K562 (cell line): ENCODE measurements at regions not wholly inside any gene's neighbourhood (a gene's known extent, or its start where the extent isn't known, plus 50 kb on each side); places are given as distances from the start of the nearest gene placed in this dataset.

Experiments
- ATAC-seq: fragments of 200-7000 bp; cut with Tn5 transposase; 3 replicates; pipeline ENCODE4 v1.9.1; 2020; ENCODE audit warnings: moderate library complexity
- BruUV-seq: library from RNA; stranded (reverse); fragments of 400-500 nt; replicated peaks from 2 replicates; lab custom pipeline; 2021; lab: Mats Ljungman, UMichigan
- CTCF ChIA-PET: fragments of 300-600 bp; formaldehyde crosslinking; extraction: SDS; loops from one replicate; lab custom pipeline; 2021; ENCODE audit warnings: low intra/inter-chr PET ratio; lab: Yijun Ruan, JAX
- POLR2A ChIA-PET: fragments of 300-600, 350-650 bp; sonication (Branson Sonifier 250); formaldehyde crosslinking; extraction: SDS; loops from one replicate; lab custom pipeline; 2021; ENCODE audit warnings: antibody characterized with exemption, inconsistent platforms; lab: Yijun Ruan, JAX
- DNase-seq, 4 experiments: peaks; one replicate each; pipeline versions ENCODE4 v3.0.0 to v3.0.0-alpha.2; 2011 to 2018; ENCODE audit warnings: low spot score in 3 of 4, mixed read lengths in 3 of 4; ENCODE audit errors: extremely low read depth in 1 of 4
- FAIRE-seq: peaks from 2 replicates; lab custom pipeline; 2011; peaks lifted over from hg19 to GRCh38; lab: Jason Lieb, UNC
- H2AFZ ChIP-seq: 2 replicates; pipeline ENCODE4 v1.6.0; 2011; ENCODE audit warnings: low read depth, low read length, control low read depth, inconsistent platforms
- H3K27ac ChIP-seq: fragments of 200-600 bp; 3 replicates; pipeline ENCODE4 v1.8.0; 2011; ENCODE audit warnings: low read depth, mild to moderate bottlenecking, control low read depth, inconsistent platforms, low read length, moderate library complexity, mixed read lengths; ENCODE audit errors: extremely low read depth
- H3K27me3 ChIP-seq, 2 experiments: fragments of 300-600 bp in 1 of 2; 2 replicates in 1 of 2; 3 replicates in 1 of 2; pipeline versions ENCODE4 v1.6.0 to v1.8.0; 2011; ENCODE audit warnings: inconsistent platforms in 2 of 2, low read length in 2 of 2, mild to moderate bottlenecking in 1 of 2, mixed read lengths in 1 of 2, moderate library complexity in 1 of 2; ENCODE audit not compliant: control insufficient read depth in 2 of 2, insufficient read depth in 2 of 2
- H3K36me3 ChIP-seq: fragments of 300-600 bp; 3 replicates; pipeline ENCODE4 v1.8.0; 2011; ENCODE audit warnings: mild to moderate bottlenecking, low read length, inconsistent platforms; ENCODE audit not compliant: control insufficient read depth, insufficient read depth
- H3K4me1 ChIP-seq, 2 experiments: fragments of 200-600 bp in 1 of 2; replicated peaks in 1 of 2; 2 replicates in 1 of 2; 3 replicates in 1 of 2; pipeline versions ENCODE4 v1.5.1 to v1.8.0; 2011; ENCODE audit warnings: inconsistent platforms in 2 of 2, low read length in 2 of 2, mild to moderate bottlenecking in 1 of 2, mixed read lengths in 1 of 2, moderate library complexity in 1 of 2; ENCODE audit not compliant: control insufficient read depth in 2 of 2, insufficient read depth in 2 of 2
- H3K4me2 ChIP-seq: 2 replicates; pipeline ENCODE4 v1.6.1; 2011; ENCODE audit warnings: low read length, control low read depth, inconsistent platforms, mixed read lengths; ENCODE audit not compliant: insufficient read depth
- H3K4me3 ChIP-seq: fragments of 200-600 bp; sonication (generic), shearing (Covaris generic); 2 replicates; pipeline ENCODE4 v1.5.1; 2016; ENCODE audit warnings: control low read depth, inconsistent platforms
- H3K79me2 ChIP-seq: fragments of 200-600 bp; 3 replicates; pipeline ENCODE4 v1.8.0; 2011; ENCODE audit warnings: low read length, inconsistent platforms; ENCODE audit not compliant: control insufficient read depth, insufficient read depth
- H3K9ac ChIP-seq, 2 experiments: 2 replicates each; pipeline versions ENCODE4 v1.6.0 to v1.6.1; 2011; ENCODE audit warnings: low read depth in 2 of 2, low read length in 2 of 2, control low read depth in 1 of 2, inconsistent platforms in 1 of 2, mild to moderate bottlenecking in 1 of 2, mixed read lengths in 1 of 2; ENCODE audit not compliant: insufficient read depth in 1 of 2
- H3K9me1 ChIP-seq: one replicate; pipeline ENCODE4 v1.6.0; 2011; ENCODE audit warnings: inconsistent platforms, mild to moderate bottlenecking, low read length, moderate library complexity; ENCODE audit not compliant: control insufficient read depth, insufficient read depth
- H3K9me3 ChIP-seq: replicated peaks from 2 replicates; pipeline ENCODE4 v1.5.1; 2011; ENCODE audit warnings: low read depth, low read length, inconsistent platforms; ENCODE audit not compliant: control insufficient read depth, insufficient read depth
- H4K20me1 ChIP-seq: replicated peaks from 2 replicates; pipeline ENCODE4 v1.6.1; 2011; ENCODE audit warnings: low read length, inconsistent platforms, mixed read lengths; ENCODE audit not compliant: control insufficient read depth, insufficient read depth
- BCLAF1 ChIP-seq, 2 experiments: fragments of 450-650 bp in 1 of 2; IDR thresholded peaks; 2 replicates each; pipeline ENCODE4 v1.6.1; 2011 to 2017; ENCODE audit warnings: low read depth in 2 of 2, antibody characterized with exemption in 1 of 2, borderline replicate concordance in 1 of 2, low read length in 1 of 2, mild to moderate bottlenecking in 1 of 2, mixed read lengths in 1 of 2; ENCODE audit not compliant: control insufficient read depth in 1 of 2
- HMGN3 ChIP-seq: IDR thresholded peaks from 2 replicates; pipeline ENCODE4 v1.6.1; 2011; ENCODE audit warnings: borderline replicate concordance, low read depth, mild to moderate bottlenecking, mixed read lengths, low read length; ENCODE audit not compliant: insufficient read length; ENCODE audit errors: extremely low read depth
- HOMEZ ChIP-seq: fragments of 250-450 bp; sonication (Bioruptor Pico); IDR thresholded peaks from 2 replicates; pipeline ENCODE4 v1.4.0; 2020; ENCODE audit warnings: mild to moderate bottlenecking, moderate library complexity
- HSF4 ChIP-seq: fragments of 250-450 bp; sonication (Bioruptor Pico); IDR thresholded peaks from 2 replicates; pipeline ENCODE4 v2.1.2; 2022; ENCODE audit warnings: mild to moderate bottlenecking, moderate library complexity, borderline replicate concordance
- JUNB ChIP-seq: fragments of 450-650 bp; formaldehyde crosslinking; conservative IDR thresholded peaks from 2 replicates; pipeline ENCODE4 v1.4.0; 2020; ENCODE audit warnings: mild to moderate bottlenecking
- NBN ChIP-seq: fragments of 450-650 bp; IDR thresholded peaks from 2 replicates; pipeline ENCODE4 v1.6.1; 2016; ENCODE audit warnings: low read depth, mild to moderate bottlenecking
- NR2F6 ChIP-seq: fragments of 450-650 bp; formaldehyde crosslinking; IDR thresholded peaks from 2 replicates; pipeline ENCODE4 v1.4.0; 2020; ENCODE audit warnings: mild to moderate bottlenecking
- NR4A1 ChIP-seq, 2 experiments: fragments of 250-450 bp in 1 of 2; fragments of 450-650 bp in 1 of 2; sonication (Bioruptor Pico) in 1 of 2; IDR thresholded peaks; 2 replicates each; pipeline versions ENCODE4 v1.4.0 to v1.6.1; 2016 to 2020; ENCODE audit warnings: mild to moderate bottlenecking in 2 of 2, missing compliant biosample characterization in 1 of 2, missing genetic modification characterization in 1 of 2, moderate library complexity in 1 of 2
- PCBP2 ChIP-seq: fragments of 200-400 bp; formaldehyde crosslinking; IDR thresholded peaks from 2 replicates; pipeline ENCODE4 v1.6.1; 2018; ENCODE audit warnings: low read length, low read depth, mild to moderate bottlenecking, moderate library complexity; ENCODE audit not compliant: poor library complexity, severe bottlenecking
- PHB2 ChIP-seq: fragments of 450-650 bp; IDR thresholded peaks from 2 replicates; pipeline ENCODE4 v1.6.1; 2017; ENCODE audit warnings: low read depth
- THRAP3 ChIP-seq: fragments of 450-650 bp; IDR thresholded peaks from 2 replicates; pipeline ENCODE4 v1.6.1; 2016; ENCODE audit warnings: mild to moderate bottlenecking, inconsistent platforms, borderline replicate concordance
- ZBTB43 ChIP-seq: sonication (generic); formaldehyde crosslinking; IDR thresholded peaks from 2 replicates; pipeline ENCODE4 v1.8.0; 2023; ENCODE audit warnings: mild to moderate bottlenecking, missing genetic modification reagents
- ZC3H8 ChIP-seq: fragments of 450-650 bp; IDR thresholded peaks from 2 replicates; pipeline ENCODE4 v1.6.1; 2017
- ZFP30 ChIP-seq: fragments of 250-450 bp; sonication (Bioruptor Pico); IDR thresholded peaks from 2 replicates; pipeline ENCODE4 v1.8.0; 2022; ENCODE audit warnings: moderate library complexity, mild to moderate bottlenecking, inconsistent platforms, borderline replicate concordance
- ZNF23 ChIP-seq: fragments of 250-450 bp; sonication (Bioruptor Pico); IDR thresholded peaks from 2 replicates; pipeline ENCODE4 v1.4.0; 2020; ENCODE audit warnings: mild to moderate bottlenecking
- ZNF239 ChIP-seq: fragments of 250-450 bp; sonication (Bioruptor Pico); IDR thresholded peaks from 2 replicates; pipeline ENCODE4 v1.4.0; 2020; ENCODE audit warnings: mild to moderate bottlenecking
- ZNF24 ChIP-seq: fragments of 450-650 bp; IDR thresholded peaks from 2 replicates; pipeline ENCODE4 v1.6.1; 2016
- WGBS: fragments of 100-300 bp; shearing (Covaris generic); methylation state at CpG from one replicate; pipeline ENCODE4 v1.1.6; 2016; ENCODE audit warnings: low coverage, mixed read lengths; ENCODE audit not compliant: insufficient coverage; ENCODE audit errors: missing lambda C conversion rate; 5-methylcytosine and 5-hydroxymethylcytosine counted together
- in situ Hi-C: fragments of 300-500 bp; cut with MboI; formaldehyde crosslinking; loops from 4 replicates; pipeline ENCODE4 v1.15.0; 2018; ENCODE audit warnings: inconsistent platforms, mixed read lengths
- intact Hi-C: fragments of 100-400 bp; cut with micrococcal nuclease; formaldehyde crosslinking; loops from 2 replicates; pipeline ENCODE4 v1.14.2; 2022

- TF ChIP-seq HSF4 (CRISPR knock-in tag): no peak
- no peak for TF ChIP-seq ZC3H8
These were observed 207.9 kb downstream of the BTG1 start (continued) for GRCh38 chr12:91937706-91938105.

GRCh38 chr12:91937009-91937408 lies 208.6 kb downstream of the BTG1 start:
- H3K4me1 ChIP-seq: no peaks in the 10 kb centered on the region
- no peak overlapping the region for H3K4me2 ChIP-seq
- H2AFZ ChIP-seq: peak overlapping the region; percentile 41; the same call in 1 of the 2 replicates
- no TSS peak for BruUV-seq
- intact Hi-C loops (no loop called here), in situ Hi-C loops (no loop called here)
- ChIA-PET CTCF (no interaction called here), POLR2A (no interaction called here)
- H3K9me1 ChIP-seq: no peaks in the 10 kb centered on the region
- no peak for ATAC-seq
- no peak for FAIRE-seq
- H3K9ac ChIP-seq: no peak overlapping the region
- no peak for DNase-seq
- no peak overlapping the region for H3K27ac ChIP-seq
- H3K79me2 ChIP-seq: no peaks in the 10 kb centered on the region
- no peaks in the 10 kb centered on the region for H4K20me1 ChIP-seq
- no peaks in the 10 kb centered on the region for H3K36me3 ChIP-seq
- H3K4me3 ChIP-seq: no peak overlapping the region
- H3K27me3 ChIP-seq: no peaks in the 10 kb centered on the region
- no peaks in the 10 kb centered on the region for H3K9me3 ChIP-seq
- 9% methylated on average over 1 of the region's 1 CpG for WGBS
- TF ChIP-seq PHB2: no peak
- TF ChIP-seq NR4A1 (CRISPR knock-in tag; IDR thresholded peaks at IDR 0.05): no peak
- TF ChIP-seq NR4A1 (tag; IDR thresholded peaks at IDR 0.05): no peak
- TF ChIP-seq THRAP3: no peak
- no peak for TF ChIP-seq NBN
- no peak for TF ChIP-seq ZFP30
- no peak for TF ChIP-seq HOMEZ
- no peak for TF ChIP-seq HMGN3
- no peak for TF ChIP-seq NR2F6 (CRISPR knock-in tag)
- TF ChIP-seq PCBP2: no peak
- no peak for TF ChIP-seq JUNB (CRISPR knock-in tag)
- no peak for TF ChIP-seq BCLAF1 (IDR thresholded peaks at IDR 0.05; ENCODE audit: borderline replicate concordance in 1 of 2, control insufficient read depth in 1 of 2, low read depth in 2 of 2, low read length in 1 of 2)
- TF ChIP-seq ZNF23 (CRISPR knock-in tag): no peak
- no peak for TF ChIP-seq ZNF24
- no peak for TF ChIP-seq ZBTB43 (CRISPR knock-in tag)
- TF ChIP-seq ZNF239: no peak
